VCaP (cell line): ENCODE measurements at regions not wholly inside any gene's neighbourhood (a gene's known extent, or its start where the extent isn't known, plus 50 kb on each side); places are given as distances from the start of the nearest gene placed in this dataset.

Experiments
- H3K27ac ChIP-seq: fragments of 450-650 bp; 2 replicates; pipeline ENCODE4 v1.5.1; 2017
- TF ChIP-seq, protein P1 (sequence below): fragments of 450-650 bp; conservative IDR thresholded peaks from 2 replicates; pipeline ENCODE4 v1.5.1; 2017; ENCODE audit warnings: mild to moderate bottlenecking, moderate library complexity

DNA sequence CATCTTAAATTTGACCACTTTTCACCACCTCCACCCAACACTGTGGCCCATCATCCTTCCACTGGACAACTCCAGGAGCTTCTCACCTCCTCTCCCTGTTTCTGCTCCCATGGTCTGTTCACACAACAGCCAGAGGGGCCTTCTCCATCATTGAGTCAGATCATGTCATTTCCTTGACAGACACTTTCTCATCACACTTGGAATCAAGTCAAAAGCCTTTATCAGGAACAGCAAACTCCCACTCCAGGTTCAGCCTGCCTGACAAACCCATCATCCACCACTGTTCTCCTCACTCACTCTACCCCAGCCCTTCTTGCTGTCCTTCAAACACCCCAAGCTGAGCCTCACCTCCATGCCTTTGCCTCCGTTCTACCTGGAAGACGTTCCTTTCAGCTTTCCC is 78.4 kb upstream of the ADRA1B start:
- TF ChIP-seq, protein P1, sequence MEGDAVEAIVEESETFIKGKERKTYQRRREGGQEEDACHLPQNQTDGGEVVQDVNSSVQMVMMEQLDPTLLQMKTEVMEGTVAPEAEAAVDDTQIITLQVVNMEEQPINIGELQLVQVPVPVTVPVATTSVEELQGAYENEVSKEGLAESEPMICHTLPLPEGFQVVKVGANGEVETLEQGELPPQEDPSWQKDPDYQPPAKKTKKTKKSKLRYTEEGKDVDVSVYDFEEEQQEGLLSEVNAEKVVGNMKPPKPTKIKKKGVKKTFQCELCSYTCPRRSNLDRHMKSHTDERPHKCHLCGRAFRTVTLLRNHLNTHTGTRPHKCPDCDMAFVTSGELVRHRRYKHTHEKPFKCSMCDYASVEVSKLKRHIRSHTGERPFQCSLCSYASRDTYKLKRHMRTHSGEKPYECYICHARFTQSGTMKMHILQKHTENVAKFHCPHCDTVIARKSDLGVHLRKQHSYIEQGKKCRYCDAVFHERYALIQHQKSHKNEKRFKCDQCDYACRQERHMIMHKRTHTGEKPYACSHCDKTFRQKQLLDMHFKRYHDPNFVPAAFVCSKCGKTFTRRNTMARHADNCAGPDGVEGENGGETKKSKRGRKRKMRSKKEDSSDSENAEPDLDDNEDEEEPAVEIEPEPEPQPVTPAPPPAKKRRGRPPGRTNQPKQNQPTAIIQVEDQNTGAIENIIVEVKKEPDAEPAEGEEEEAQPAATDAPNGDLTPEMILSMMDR, result no peak
- no peak overlapping the region for H3K27ac ChIP-seq

- TF ChIP-seq, protein P1, result no peak
- H3K27ac ChIP-seq, result no peak overlapping the region
These were observed 77.6 kb upstream of the ADRA1B start for GRCh38 chr5:159838551-159839222.

DNA sequence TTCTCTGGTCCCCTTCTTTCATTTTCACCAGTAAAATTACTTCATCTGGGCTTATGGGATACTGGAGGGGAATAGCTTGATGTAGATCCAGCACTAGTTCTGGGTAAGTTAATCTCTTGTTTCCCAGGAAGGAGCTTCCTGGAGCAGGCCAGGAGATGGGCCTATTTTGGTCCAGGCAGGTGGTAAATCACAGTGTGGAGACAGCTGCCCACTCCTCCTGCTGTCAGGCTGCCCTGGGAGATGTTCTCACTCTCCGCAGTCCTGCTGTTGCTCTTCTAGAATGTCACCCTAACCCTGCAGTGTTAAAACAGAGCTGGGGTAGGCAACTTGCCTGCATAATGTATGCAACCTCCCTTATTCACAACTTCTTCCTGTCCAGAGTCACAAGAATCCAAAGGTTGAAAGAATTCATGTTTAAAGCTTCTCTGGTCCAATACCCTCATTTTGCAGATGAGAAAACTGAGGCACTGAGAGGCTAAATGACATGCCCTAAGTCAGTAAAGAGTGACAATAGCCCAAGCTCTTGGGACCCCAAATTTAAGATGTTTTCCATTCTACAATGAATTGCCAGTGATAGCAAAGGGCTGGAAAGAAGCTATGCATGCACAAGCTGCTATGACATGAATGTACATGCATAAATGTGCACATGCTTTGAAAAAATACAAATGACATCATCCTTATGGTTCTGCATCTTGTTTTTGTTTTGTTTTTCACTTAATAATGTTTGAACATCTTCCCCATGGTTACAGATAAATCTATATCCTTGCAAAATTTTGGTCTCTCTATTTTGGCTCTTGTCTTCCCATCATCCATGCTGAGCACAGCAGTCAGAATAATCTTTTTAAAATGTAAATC is 71.8 kb upstream of the ADRA1B start:
- H3K27ac ChIP-seq, result no peak overlapping the region
- TF ChIP-seq, protein P1, result no peak

DNA sequence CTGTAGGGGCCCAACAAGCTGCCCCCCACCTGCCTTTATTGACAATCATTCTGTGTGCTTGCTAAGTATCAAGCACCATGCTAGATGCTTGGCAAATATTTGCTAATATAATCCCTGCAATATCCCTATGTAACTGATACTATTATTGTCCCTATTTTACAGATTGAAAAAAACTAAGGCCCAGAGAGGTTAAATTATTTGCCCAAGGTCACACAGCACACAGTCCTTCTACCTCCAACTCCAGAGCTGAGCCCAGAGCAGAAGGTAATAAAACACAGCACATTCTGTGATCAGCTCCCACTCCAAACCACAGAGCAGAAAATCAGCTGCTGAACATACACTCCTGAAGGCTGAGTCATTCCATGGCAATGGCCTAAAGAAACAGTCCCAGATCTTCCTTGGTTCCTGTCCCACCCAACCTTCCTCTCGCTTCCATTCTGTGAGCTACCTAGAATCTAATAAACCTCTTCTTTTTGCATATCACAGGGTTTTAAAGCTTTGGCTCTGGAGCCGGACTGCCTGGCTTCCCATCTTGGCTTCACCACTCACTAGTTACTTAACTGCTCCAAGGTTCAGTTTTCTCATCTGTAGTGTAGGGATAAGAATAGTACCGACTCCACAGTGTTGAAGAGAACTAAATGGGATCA is 66.7 kb upstream of the ADRA1B start:
- TF ChIP-seq, protein P1, result no peak
- no peak overlapping the region for H3K27ac ChIP-seq

DNA sequence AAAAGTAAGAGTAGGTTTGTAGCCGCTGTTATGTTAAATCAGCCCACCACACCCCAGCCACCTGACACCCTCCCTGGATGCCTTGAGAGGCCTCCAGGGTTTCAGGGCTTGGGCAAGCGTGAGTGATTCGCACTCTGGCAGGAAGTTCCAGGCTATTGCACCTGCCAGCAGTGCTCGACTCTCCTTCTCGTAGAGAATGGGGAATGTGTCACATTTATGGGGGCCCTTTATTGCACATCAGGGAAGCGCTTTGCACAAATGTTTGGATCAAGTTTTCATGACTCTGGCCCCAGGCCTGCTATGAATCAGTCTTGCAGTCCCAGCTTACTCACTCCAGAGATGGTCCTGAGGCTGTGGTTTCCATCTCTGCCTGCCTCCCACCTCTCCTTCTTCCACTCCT is 66.1 kb upstream of the ADRA1B start:
- TF ChIP-seq, protein P1, result no peak
- H3K27ac ChIP-seq, result no peak overlapping the region

DNA sequence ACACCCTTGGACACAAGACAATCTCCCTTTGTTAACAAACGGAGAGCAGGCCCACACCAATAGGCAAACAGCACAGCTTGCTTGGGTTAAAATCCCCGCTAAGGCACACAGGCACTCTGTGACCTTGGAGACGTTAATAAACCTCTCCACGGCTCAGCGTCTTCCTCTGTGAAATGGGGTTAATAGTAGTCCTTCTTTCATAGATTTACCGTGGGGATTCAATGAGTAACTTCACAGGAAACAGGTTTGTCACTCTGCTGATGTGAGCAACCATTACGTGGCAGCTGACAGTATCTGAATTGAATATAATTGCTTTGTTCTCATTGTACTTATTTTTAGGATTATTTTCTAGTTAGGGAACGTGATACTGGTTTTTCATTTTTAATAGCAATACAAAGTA is 65.2 kb upstream of the ADRA1B start:
- TF ChIP-seq, protein P1, result no peak
- H3K27ac ChIP-seq, result no peak overlapping the region

DNA sequence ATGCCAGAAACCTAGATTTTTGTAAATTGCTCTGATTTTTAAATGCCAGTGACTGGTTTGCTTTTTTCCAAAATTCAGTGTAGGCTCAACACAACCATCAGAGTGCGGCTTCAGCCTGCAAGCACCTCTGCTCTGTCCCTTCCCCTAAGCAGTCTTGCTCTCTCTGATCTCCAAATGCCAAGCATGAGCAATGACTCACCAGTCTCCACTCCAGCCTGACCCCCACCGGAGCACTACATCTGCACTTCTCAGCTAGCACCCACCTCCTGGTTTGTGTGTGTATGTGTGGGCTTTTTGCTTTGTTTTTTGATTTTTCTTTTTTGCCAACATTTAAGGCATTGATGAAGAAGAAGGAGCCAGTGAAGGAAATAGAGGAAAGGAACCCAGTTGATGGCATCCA is 61.4 kb upstream of the ADRA1B start:
- TF ChIP-seq, protein P1, result no peak
- H3K27ac ChIP-seq, result no peak overlapping the region
